B cell (primary cell): ENCODE measurements at regions not wholly inside any gene's neighbourhood (a gene's known extent, or its start where the extent isn't known, plus 50 kb on each side); places are given as distances from the start of the nearest gene placed in this dataset.

Experiments
- ATAC-seq: fragments of 200-7000 bp; cut with Tn5 transposase; one replicate; pipeline ENCODE4 v1.10.0; 2021; ENCODE audit warnings: low read depth, mild to moderate bottlenecking, moderate number of reproducible peaks, moderate library complexity
- CTCF ChIA-PET: fragments of 350-600 bp; sonication (Branson Sonifier 250); formaldehyde crosslinking; loops from one replicate; lab custom pipeline; 2021; ENCODE audit warnings: antibody characterized with exemption, inconsistent platforms; lab: Charles Lee
- POLR2A ChIA-PET: fragments of 350-600 bp; sonication (Branson Sonifier 250); formaldehyde crosslinking; loops from one replicate; lab custom pipeline; 2021; ENCODE audit warnings: antibody characterized with exemption; lab: Charles Lee
- DNase-seq: peaks from one replicate; pipeline ENCODE4 v3.0.0; 2013
- H2AFZ ChIP-seq: 2 replicates; pipeline ENCODE4 v1.6.1; 2012; ENCODE audit warnings: mild to moderate bottlenecking, low read depth, low read length; ENCODE audit not compliant: insufficient read depth, poor library complexity, severe bottlenecking
- H3K27ac ChIP-seq, 2 donors: 1 replicate in 1 of 2; 2 replicates in 1 of 2; pipeline ENCODE4 v1.5.1; 2012 to 2013; ENCODE audit warnings: low read length in 2 of 2, mild to moderate bottlenecking in 2 of 2, moderate library complexity in 1 of 2
- H3K27me3 ChIP-seq, 4 experiments: fragments of 200-600 bp in 1 of 4; sonication (generic) in 1 of 4; replicated peaks in 1 of 4; 1 replicate in 2 of 4; 2 replicates in 2 of 4; pipeline versions ENCODE4 v1.6.1 to v1.7.0; 2013 to 2016; ENCODE audit warnings: low read length in 3 of 4, mild to moderate bottlenecking in 2 of 4, mixed read lengths in 1 of 4, moderate library complexity in 1 of 4; ENCODE audit not compliant: insufficient read depth in 4 of 4, control insufficient read depth in 3 of 4; ENCODE audit errors: control extremely low read depth in 1 of 4
- H3K36me3 ChIP-seq, 2 experiments: replicated peaks in 1 of 2; 1 replicate in 1 of 2; 2 replicates in 1 of 2; pipeline versions ENCODE4 v1.6.1 to v1.7.1; 2013; ENCODE audit warnings: low read length in 1 of 2; ENCODE audit not compliant: insufficient read depth in 2 of 2, control insufficient read depth in 1 of 2; ENCODE audit errors: control extremely low read depth in 1 of 2, extremely low read depth in 1 of 2
- H3K4me1 ChIP-seq, 2 donors: fragments of 200-600 bp in 1 of 2; sonication (generic) in 1 of 2; 1 replicate in 1 of 2; 2 replicates in 1 of 2; pipeline versions ENCODE4 v1.5.1 to v1.6.1; 2013 to 2017; ENCODE audit warnings: low read length in 2 of 2; ENCODE audit not compliant: control insufficient read depth in 2 of 2, insufficient read depth in 2 of 2
- H3K4me2 ChIP-seq: replicated peaks from 2 replicates; pipeline ENCODE3; 2012; ENCODE audit warnings: mild to moderate bottlenecking, low read depth, low read length; ENCODE audit not compliant: poor library complexity, severe bottlenecking
- H3K4me3 ChIP-seq, 5 experiments: fragments of 200-600 bp in 1 of 5; sonication (generic) in 1 of 5; 1 replicate in 3 of 5; 2 replicates in 2 of 5; pipeline versions ENCODE4 v1.5.1 to v1.7.0; 2011 to 2016; ENCODE audit warnings: low read length in 4 of 5, mild to moderate bottlenecking in 4 of 5, low read depth in 2 of 5, control low read depth in 1 of 5, moderate library complexity in 1 of 5; ENCODE audit not compliant: insufficient read depth in 1 of 5; ENCODE audit errors: control extremely low read depth in 1 of 5, extremely low read depth in 1 of 5
- H3K79me2 ChIP-seq: fragments of 200-600 bp; sonication (generic); one replicate; pipeline ENCODE4 v1.6.0; 2016; ENCODE audit warnings: low read length; ENCODE audit not compliant: control insufficient read depth, insufficient read depth
- H3K9ac ChIP-seq: fragments of 200-600 bp; sonication (generic); 2 replicates; pipeline ENCODE4 v1.6.1; 2017; ENCODE audit warnings: mild to moderate bottlenecking, low read length, moderate library complexity
- H3K9me3 ChIP-seq, 3 donors: one replicate each; pipeline versions ENCODE4 v1.6.1 to v1.7.1; 2013; ENCODE audit warnings: low read length in 2 of 3; ENCODE audit not compliant: control insufficient read depth in 2 of 3, insufficient read depth in 1 of 3; ENCODE audit errors: control extremely low read depth in 1 of 3
- H4K20me1 ChIP-seq: 2 replicates; pipeline ENCODE4 v1.6.0; 2012; ENCODE audit warnings: mild to moderate bottlenecking, low read length; ENCODE audit not compliant: insufficient read depth, control insufficient read depth, poor library complexity, severe bottlenecking
- H3K27ac Mint-ChIP-seq: one replicate; pipeline ENCODE4 v1.8.0; 2021; ENCODE audit warnings: mixed read lengths
- H3K27me3 Mint-ChIP-seq: one replicate; pipeline ENCODE4 v1.8.0; 2021; ENCODE audit warnings: mixed read lengths
- H3K4me1 Mint-ChIP-seq: one replicate; pipeline ENCODE4 v1.8.0; 2021; ENCODE audit warnings: mixed read lengths
- H3K4me3 Mint-ChIP-seq: one replicate; pipeline ENCODE4 v1.8.0; 2021; ENCODE audit warnings: mixed read lengths
- H3K9me3 Mint-ChIP-seq: one replicate; pipeline ENCODE4 v1.8.0; 2022; ENCODE audit warnings: mixed read lengths; ENCODE audit not compliant: insufficient read depth
- EZH2 ChIP-seq: IDR thresholded peaks from 2 replicates; pipeline ENCODE4 v1.6.1; 2012; ENCODE audit warnings: borderline replicate concordance, low read depth, mild to moderate bottlenecking, moderate library complexity, low read length; ENCODE audit not compliant: insufficient read depth, poor library complexity, severe bottlenecking
- WGBS: methylation state at CpG from one replicate; pipeline ENCODE4 v1.1.5; 2013; ENCODE audit warnings: missing lambda C conversion rate; ENCODE audit not compliant: insufficient coverage; 5-methylcytosine and 5-hydroxymethylcytosine counted together
- intact Hi-C: fragments of 100-400 bp; cut with micrococcal nuclease; formaldehyde crosslinking; loops from one replicate; pipeline ENCODE4 v1.10.0; 2022
- TF ChIP-seq, protein P1 (sequence below): fragments of 200-600 bp; IDR thresholded peaks from one replicate; pipeline ENCODE4 v1.8.0; 2022; ENCODE audit warnings: antibody characterized with exemption, mild to moderate bottlenecking

DNA sequence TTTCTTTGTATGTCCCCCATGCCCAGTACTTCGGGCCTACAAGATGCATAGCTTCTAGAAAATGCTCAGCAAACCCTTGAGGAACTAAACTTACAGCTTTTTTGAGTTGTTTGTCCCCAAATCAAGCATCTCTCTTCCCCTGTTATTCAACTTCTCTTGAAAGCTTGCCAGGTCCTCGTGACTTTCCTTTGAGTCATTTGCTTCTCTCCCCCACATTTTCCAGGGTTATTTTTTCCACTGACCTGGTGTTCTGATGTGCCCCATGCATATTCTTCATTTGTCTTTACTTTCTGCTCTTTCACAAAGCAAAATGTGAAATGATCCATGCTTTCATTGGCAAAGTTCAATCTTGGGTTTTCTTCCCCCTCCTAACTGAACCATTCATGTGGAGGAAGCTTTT is 204.8 kb downstream of the TFAP2A start:
- 18% methylated on average over 2 of the region's 2 CpGs for WGBS
- H4K20me1 ChIP-seq: no peaks in the 10 kb centered on the region
- intact Hi-C loops: no loop called here
- no peak for TF ChIP-seq EZH2
- TF ChIP-seq, protein P1, sequence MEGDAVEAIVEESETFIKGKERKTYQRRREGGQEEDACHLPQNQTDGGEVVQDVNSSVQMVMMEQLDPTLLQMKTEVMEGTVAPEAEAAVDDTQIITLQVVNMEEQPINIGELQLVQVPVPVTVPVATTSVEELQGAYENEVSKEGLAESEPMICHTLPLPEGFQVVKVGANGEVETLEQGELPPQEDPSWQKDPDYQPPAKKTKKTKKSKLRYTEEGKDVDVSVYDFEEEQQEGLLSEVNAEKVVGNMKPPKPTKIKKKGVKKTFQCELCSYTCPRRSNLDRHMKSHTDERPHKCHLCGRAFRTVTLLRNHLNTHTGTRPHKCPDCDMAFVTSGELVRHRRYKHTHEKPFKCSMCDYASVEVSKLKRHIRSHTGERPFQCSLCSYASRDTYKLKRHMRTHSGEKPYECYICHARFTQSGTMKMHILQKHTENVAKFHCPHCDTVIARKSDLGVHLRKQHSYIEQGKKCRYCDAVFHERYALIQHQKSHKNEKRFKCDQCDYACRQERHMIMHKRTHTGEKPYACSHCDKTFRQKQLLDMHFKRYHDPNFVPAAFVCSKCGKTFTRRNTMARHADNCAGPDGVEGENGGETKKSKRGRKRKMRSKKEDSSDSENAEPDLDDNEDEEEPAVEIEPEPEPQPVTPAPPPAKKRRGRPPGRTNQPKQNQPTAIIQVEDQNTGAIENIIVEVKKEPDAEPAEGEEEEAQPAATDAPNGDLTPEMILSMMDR: no peak
- no peaks in the 10 kb centered on the region for H3K9me3 ChIP-seq
- H3K27ac Mint-ChIP-seq: no peak overlapping the region
- H3K27me3 Mint-ChIP-seq: peaks cover 3% of the 10 kb centered on the region
- H3K9ac ChIP-seq: no peak overlapping the region
- no peaks in the 10 kb centered on the region for H3K27me3 ChIP-seq
- DNase-seq (no peak), ATAC-seq (no peak)
- no peaks in the 10 kb centered on the region for H3K4me1 Mint-ChIP-seq
- no peak overlapping the region for H3K4me3 Mint-ChIP-seq
- H3K9me3 Mint-ChIP-seq: no peaks in the 10 kb centered on the region
- no peak overlapping the region for H2AFZ ChIP-seq
- no peaks in the 10 kb centered on the region for H3K4me1 ChIP-seq
- H3K79me2 ChIP-seq: no peaks in the 10 kb centered on the region
- ChIA-PET CTCF (no interaction called here), POLR2A (no interaction called here)
- H3K36me3 ChIP-seq: no peaks in the 10 kb centered on the region
- no peak overlapping the region for H3K4me3 ChIP-seq
- H3K27ac ChIP-seq: no peak overlapping the region
- no peak overlapping the region for H3K4me2 ChIP-seq

DNA sequence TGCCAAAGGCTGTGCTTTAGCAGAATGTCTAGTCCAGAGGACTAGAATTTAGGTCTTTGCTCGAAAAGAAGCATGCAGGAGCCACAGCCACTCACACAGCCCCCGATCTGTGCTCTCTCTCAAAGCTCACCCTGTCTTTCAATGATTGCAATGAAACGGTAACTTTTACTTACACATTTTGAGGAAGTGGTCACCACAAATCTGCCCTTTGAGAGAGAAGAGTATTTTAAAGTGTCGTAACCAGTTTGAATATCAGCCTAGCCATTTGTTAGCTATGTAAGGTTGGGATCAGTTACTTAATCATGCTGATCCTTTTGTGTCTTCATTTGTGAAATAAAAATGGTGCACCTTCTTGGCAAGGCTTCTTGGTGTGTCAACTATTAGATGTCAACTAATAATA is 209.0 kb downstream of the TFAP2A start:
- CTCF ChIA-PET: no interaction called here
- intact Hi-C loops: no loop called here
- Mint-ChIP-seq H3K9me3 (no peaks in the 10 kb centered on the region), H3K4me1 (no peaks in the 10 kb centered on the region), H3K27ac (no peak overlapping the region), H3K4me3 (no peak overlapping the region), H3K27me3 (peaks cover 6% of the 10 kb centered on the region)
- no peak overlapping the region for H3K4me2 ChIP-seq
- no peak for TF ChIP-seq EZH2
- TF ChIP-seq, protein P1: no peak
- DNase-seq (no peak), ATAC-seq (no peak)
- H3K79me2 ChIP-seq: no peaks in the 10 kb centered on the region
- POLR2A ChIA-PET: no interaction called here
- no peaks in the 10 kb centered on the region for H3K27me3 ChIP-seq
- H3K9me3 ChIP-seq: no peaks in the 10 kb centered on the region
- 0% methylated on average over 2 of the region's 4 CpGs for WGBS
- no peak overlapping the region for H3K9ac ChIP-seq
- H3K27ac ChIP-seq: no peak overlapping the region
- H3K36me3 ChIP-seq: no peaks in the 10 kb centered on the region
- H3K4me1 ChIP-seq: no peaks in the 10 kb centered on the region
- no peak overlapping the region for H3K4me3 ChIP-seq
- no peak overlapping the region for H2AFZ ChIP-seq
- H4K20me1 ChIP-seq: no peaks in the 10 kb centered on the region
